ENCODE measurements at regions not wholly inside any gene's neighbourhood (a gene's known extent, or its start where the extent isn't known, plus 50 kb on each side); places are given as distances from the start of the nearest gene placed in this dataset.

- WGBS, 2 donors: 75 to 79% methylated on average over 9 of the region's 9 CpGs
- ATAC-seq: no peak
- no peaks in the 10 kb centered on the region for H3K9me3 ChIP-seq
- TF ChIP-seq CTCF (IDR thresholded peaks at IDR 0.05): no peak
- no peaks in the 10 kb centered on the region for H3K36me3 ChIP-seq
- H3K4me3 ChIP-seq: no peak overlapping the region
- peaks cover 0 to 25% (median 5%) of the 10 kb centered on the region in 7 donors for H3K27me3 ChIP-seq
- intact Hi-C loops (cut with DNase I): no loop called here
- H3K27ac ChIP-seq: no peak overlapping the region
- DNase-seq: no peak
- no peaks in the 10 kb centered on the region for H3K4me1 ChIP-seq
Measured at GRCh38 chr6:167410462-167410861, 85.6 kb downstream of the TTLL2 start.

- H3K36me3 ChIP-seq: no peaks in the 10 kb centered on the region
- 53 to 61% methylated on average over 5 of the region's 5 CpGs for WGBS, 2 donors
Measured at GRCh38 chr6:167412506-167412905, 87.6 kb downstream of the TTLL2 start.

GRCh38 chr6:167415441-167415961, 90.6 kb downstream of the TTLL2 start:
- no peaks in the 10 kb centered on the region for H3K9me3 ChIP-seq
- no peak for TF ChIP-seq CTCF (IDR thresholded peaks at IDR 0.05)
- intact Hi-C loops (cut with DNase I): no loop called here
- ATAC-seq (no peak), DNase-seq (no peak)
- H3K4me1 ChIP-seq: no peaks in the 10 kb centered on the region
- H3K36me3 ChIP-seq: no peaks in the 10 kb centered on the region
- H3K4me3 ChIP-seq: no peak overlapping the region
- H3K27ac ChIP-seq: no peak overlapping the region
- 88 to 94% methylated on average over 18 of the region's 18 CpGs for WGBS, 2 donors
- peaks cover 0 to 29% (median 18%) of the 10 kb centered on the region in 7 donors for H3K27me3 ChIP-seq

More at GRCh38 chr6:167412506-167412905, 87.6 kb downstream of the TTLL2 start:
- no peaks in the 10 kb centered on the region for H3K4me1 ChIP-seq
- no peak overlapping the region for H3K27ac ChIP-seq
- TF ChIP-seq CTCF (IDR thresholded peaks at IDR 0.05): no peak
- DNase-seq (no peak), ATAC-seq (no peak)
- H3K27me3 ChIP-seq: peaks cover 0 to 23% (median 0%) of the 10 kb centered on the region in 7 donors
- intact Hi-C loops (cut with DNase I): no loop called here
- no peaks in the 10 kb centered on the region for H3K9me3 ChIP-seq
- H3K4me3 ChIP-seq: no peak overlapping the region

- Histone ChIP-seq H3K36me3 (no peaks in the 10 kb centered on the region), H3K4me1 (no peaks in the 10 kb centered on the region), H3K4me3 (no peak overlapping the region), H3K27ac (no peak overlapping the region), H3K9me3 (no peaks in the 10 kb centered on the region), H3K27me3 (peaks cover 0 to 36% (median 26%) of the 10 kb centered on the region in 7 donors)
- WGBS, 2 donors: 73 to 75% methylated on average over 12 of the region's 12 CpGs
- intact Hi-C loops (cut with DNase I): no loop called here
- TF ChIP-seq CTCF (IDR thresholded peaks at IDR 0.05): no peak
- ATAC-seq (no peak), DNase-seq (no peak)
Measured at GRCh38 chr6:167416676-167417430, 92.0 kb downstream of the TTLL2 start.
